IPS-NIHi7 (cell line): ENCODE measurements at regions not wholly inside any gene's neighbourhood (a gene's known extent, or its start where the extent isn't known, plus 50 kb on each side); places are given as distances from the start of the nearest gene placed in this dataset.

Source experiments
- DNase-seq: peaks from one replicate; pipeline ENCODE4 v3.0.0; 2012; ENCODE audit warnings: mixed read lengths; ENCODE audit errors: extremely low spot score

- no peak for DNase-seq
Observed at GRCh38 chr16:47026947-47027346, 53.5 kb upstream of the DNAJA2 start.

- DNase-seq, result peak; percentile 15
Observed at GRCh38 chr16:47026492-47026891, 53.0 kb upstream of the DNAJA2 start.

- DNase-seq, result no peak
Observed at GRCh38 chr16:47025641-47026040, 52.2 kb upstream of the DNAJA2 start.
